OCI-LY7 (cell line): ENCODE measurements at regions not wholly inside any gene's neighbourhood (a gene's known extent, or its start where the extent isn't known, plus 50 kb on each side); places are given as distances from the start of the nearest gene placed in this dataset.

Experiments
- CTCF ChIP-seq: fragments of 200-600 bp; sonication (generic); conservative IDR thresholded peaks from 2 replicates; pipeline ENCODE4 v1.5.1; 2014; ENCODE audit warnings: mild to moderate bottlenecking, antibody characterized with exemption, low read length, moderate library complexity, mixed read lengths
- EZH2phosphoT487 ChIP-seq: fragments of 200-600 bp; sonication (generic); IDR thresholded peaks from 2 replicates; pipeline ENCODE4 v1.6.1; 2018; ENCODE audit warnings: low read depth, borderline replicate concordance, mild to moderate bottlenecking, mixed run types, antibody characterized with exemption, low read length, moderate library complexity, mixed read lengths

DNA sequence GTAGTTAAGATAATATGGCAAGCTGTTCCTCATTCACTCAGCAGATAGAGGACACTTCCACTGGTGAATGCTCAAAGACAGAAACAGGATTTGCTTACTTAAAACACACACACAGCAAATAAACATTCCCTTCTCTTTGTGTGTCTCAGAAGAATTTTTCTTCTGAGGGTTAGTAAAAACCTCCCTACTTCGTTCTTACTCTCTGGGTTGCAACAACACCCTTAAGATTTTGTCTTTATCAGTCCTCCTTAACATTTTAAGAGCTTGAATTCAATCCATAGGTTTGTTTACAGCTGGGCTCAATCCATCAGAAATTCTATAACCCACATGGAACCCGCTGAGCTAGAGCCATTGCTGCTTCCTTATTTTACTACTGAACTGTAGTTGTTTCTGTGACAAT lies 237.4 kb upstream of the PIK3R1 start:
- TF ChIP-seq CTCF (no peak), EZH2phosphoT487 (no peak)
